GM18858 (cell line): ENCODE measurements at regions not wholly inside any gene's neighbourhood (a gene's known extent, or its start where the extent isn't known, plus 50 kb on each side); places are given as distances from the start of the nearest gene placed in this dataset.

Experiments
- ATAC-seq: cut with Tn5 transposase; IDR thresholded peaks from one replicate; pipeline ENCODE4 v1.9.1; 2021; ENCODE audit not compliant: unreplicated experiment

DNA sequence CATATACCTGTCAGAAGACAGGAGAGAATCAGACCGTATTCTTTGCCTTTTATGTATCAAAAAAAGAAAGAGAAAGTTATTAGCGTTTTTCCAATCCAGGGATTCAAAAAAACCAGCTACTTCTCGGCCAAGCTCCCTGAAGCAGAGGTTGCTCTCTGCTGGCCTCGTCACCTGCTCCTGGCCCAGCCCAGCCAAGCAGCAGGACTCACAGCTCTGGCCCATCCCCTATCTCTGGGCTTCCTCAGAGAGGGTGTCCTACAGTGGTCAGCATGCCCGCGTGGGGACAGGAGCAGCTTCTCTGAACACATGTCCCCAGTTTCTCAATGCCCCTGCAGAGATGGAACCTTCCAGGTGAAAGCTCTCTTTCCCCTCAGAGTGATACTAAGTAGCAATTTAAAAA is 209.0 kb downstream of the URI1 start:
- ATAC-seq = no peak

DNA sequence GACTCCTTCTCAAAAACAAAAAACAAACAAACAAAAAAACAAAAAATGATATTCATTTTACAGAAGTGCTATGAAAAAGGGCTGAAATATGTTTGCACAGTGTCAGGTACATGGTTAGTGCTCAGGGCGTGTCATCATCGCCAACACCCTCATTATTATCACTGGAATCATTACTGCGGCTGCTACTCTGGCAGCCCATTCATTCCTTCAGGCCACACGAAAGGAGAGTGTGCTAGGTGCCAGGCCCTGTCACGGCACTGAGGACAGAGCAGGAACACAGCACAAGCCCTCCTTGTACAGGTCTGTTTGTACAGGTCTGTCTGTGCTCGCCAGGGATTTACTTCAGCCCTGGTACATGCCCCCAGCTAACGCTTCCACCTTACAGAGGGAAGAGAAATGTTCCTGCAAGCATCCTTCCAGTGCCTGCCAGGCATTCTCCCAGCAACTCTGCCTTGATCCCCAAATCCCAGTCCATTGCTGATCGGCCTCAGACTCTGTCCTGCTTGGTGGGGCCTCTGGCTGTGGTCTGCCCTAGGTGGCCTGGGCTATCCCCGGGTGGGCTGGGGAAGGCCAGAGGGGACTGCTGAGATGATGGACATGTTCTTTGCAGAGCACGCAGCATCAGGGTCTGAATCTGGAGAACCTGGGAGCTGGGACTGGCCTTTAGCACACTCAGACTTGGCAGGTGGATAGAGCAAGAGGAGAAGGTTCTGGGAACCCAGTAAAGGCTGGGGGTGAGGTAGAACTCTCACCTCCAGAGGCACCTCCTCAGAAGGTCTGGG is 210.7 kb downstream of the URI1 start:
- ATAC-seq = no peak

- peak; percentile 91 for ATAC-seq
Observed at GRCh38 chr19:30153326-30154210, 211.5 kb downstream of the URI1 start.

DNA sequence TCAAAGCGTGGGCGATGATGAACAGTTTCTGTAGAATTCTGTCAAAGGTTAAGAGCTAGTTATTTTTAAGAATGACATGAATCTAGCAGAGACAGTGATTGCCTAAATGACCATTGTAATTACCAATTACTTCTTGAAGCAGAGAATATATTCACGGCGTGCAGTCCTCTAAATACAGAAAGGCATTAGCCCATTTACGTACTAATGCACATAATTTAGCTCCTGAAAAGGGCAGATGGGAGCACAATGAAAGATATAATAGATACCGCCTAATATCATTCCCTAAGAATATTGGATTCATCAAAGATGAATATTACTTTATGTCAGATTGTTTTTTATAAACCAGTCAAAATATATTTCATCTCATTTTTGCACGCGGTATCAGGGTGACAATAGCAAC is 212.4 kb downstream of the URI1 start:
- ATAC-seq = no peak

- no peak for ATAC-seq
Observed at GRCh38 chr19:30155381-30156200, 213.6 kb downstream of the URI1 start.

GRCh38 chr19:30156646-30157045 is 214.6 kb downstream of the URI1 start:
- no peak for ATAC-seq

GRCh38 chr19:30158067-30158892 is 213.9 kb upstream of the ZNF536 start:
- ATAC-seq = no peak

GRCh38 chr19:30158893-30159245 is 213.3 kb upstream of the ZNF536 start:
- no peak for ATAC-seq

GRCh38 chr19:30159636-30160035 is 212.5 kb upstream of the ZNF536 start:
- ATAC-seq = no peak

GRCh38 chr19:30160426-30160825 is 211.8 kb upstream of the ZNF536 start:
- ATAC-seq = no peak

DNA sequence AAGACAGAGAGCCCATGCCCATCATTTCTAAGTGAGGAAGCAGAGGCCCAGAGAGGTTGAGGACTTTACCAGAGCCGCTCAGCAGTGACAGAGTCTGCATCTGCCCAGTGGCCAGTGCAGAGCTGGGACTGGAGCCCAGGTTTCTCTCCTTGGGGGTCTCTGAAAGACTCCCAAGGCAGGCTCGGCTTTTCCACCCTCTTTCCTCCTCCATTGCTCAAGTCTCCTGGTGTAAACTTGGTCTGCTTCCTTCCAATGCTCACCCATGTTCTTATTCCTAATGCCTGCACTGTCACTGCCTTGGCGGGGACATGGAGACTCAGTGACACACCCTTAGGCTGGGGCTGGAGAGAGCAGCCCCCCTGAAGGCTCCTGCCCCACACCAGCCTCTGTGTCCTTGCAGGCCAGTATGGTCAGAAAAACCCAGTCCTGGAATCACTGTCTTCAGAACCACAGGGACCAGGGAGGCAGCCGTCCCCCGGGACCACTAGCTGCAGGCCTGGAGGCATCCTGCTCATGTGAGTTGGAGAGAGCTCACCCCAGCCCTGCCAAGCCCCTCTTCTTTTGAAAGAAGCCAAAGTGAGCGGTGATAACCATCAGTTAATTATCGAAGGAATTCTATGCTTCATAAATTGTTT is 211.0 kb upstream of the ZNF536 start:
- ATAC-seq = no peak

DNA sequence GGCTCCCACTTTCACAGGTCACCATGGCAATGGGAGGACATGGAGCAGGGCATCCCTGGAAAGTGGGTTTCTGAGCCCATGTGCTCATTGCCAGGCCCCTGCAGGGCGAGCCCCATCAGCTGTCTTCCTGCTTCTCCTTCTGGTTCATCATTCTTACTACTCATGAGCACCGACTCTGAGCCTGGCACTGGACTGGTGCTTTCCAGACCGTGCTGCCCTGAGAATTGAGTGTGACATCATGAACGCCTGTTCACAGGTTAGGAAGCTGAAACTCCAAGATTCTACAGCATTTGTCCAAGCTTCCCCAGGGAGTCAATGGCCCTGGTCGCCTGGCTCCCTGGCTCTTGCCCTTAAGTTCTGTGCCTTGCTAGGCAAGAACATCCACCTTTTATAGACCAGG is 210.4 kb upstream of the ZNF536 start:
- ATAC-seq = no peak

- ATAC-seq = no peak
Observed at GRCh38 chr19:30162718-30163117, 209.5 kb upstream of the ZNF536 start.

- no peak for ATAC-seq
Observed at GRCh38 chr19:30163663-30164062, 208.5 kb upstream of the ZNF536 start.

- ATAC-seq = no peak
Observed at GRCh38 chr19:30165228-30165813, 206.9 kb upstream of the ZNF536 start.

DNA sequence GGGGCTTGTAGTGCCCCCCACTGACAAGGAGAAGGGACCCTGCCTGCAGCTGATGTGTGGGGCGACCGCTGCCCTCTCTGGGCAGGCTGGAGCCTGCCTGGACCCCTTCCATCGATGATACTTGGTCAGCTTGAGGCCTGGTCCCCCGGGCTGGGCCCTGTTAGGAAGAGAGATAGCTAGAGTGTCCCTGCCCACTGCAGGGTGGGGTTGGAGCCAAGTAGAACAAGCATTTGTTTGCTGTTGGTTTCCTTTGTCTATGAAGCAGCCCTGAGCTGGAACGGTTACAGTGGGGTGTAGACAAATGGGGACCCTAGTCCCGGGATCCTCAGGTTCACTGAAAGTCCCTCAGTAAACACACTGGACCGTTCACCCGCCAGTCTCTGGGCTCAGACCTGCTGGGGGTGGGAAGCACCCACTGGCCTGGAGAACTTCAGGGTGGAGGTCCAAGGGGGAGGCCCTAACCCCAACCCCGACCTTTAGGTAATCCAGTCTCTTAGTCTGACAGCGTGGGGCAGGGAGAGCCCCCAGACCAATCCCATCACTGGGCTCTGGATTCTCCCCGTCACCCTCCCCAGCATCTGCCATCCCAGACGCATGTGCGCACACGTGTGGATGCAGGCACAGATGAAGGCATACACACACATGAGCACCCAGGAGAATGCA is 204.8 kb upstream of the ZNF536 start:
- no peak for ATAC-seq

DNA sequence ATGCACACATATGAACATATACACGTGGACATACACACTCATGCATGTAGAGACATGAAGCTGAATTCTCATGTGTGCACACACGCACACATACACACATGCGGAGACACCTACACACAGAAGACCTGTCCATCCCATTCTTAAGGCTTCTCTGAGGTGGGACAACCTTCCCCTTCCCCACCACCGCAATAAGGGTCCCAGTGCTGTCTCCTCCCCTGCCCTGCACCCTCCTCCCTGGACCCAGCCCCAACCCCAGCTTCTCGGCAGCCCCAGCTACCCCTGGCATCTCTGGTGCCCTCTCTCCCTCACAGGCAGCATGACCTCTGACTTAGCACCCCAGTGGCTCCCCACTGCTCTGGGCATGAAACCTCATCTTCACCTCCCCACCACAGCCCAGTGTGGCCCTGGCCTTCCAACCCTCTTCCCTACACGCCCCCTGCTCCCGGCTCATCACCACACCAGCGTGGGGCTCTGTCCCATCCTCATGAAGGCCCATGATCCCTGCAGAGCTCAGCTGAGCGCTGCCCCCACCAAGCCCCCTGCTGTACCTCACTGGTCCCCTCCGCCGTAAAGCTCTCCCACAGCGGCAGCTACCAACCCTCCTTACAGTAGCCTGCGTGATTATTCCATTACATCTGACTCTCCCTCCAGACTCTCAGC is 204.1 kb upstream of the ZNF536 start:
- ATAC-seq = no peak

DNA sequence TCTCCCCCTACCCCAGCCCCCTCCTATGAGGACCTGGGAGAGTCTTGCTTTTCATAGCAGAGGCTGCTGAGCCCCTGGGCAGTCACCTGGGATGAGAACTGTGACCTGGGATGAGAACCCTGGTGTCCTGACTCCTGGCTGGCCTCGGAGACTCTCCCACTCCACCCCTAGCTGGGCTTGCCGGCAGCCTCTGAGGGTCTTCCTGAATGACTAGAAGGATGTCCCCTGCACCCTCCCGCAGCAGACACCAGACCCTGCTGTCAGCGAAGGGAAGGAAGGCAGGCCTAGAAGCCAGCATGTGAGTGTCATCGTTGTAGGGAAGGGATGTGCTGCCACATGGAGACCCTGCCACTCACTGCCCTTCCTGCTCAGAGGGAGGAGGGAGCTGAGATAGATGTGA is 203.4 kb upstream of the ZNF536 start:
- no peak for ATAC-seq
